ENCODE measurements at regions not wholly inside any gene's neighbourhood (a gene's known extent, or its start where the extent isn't known, plus 50 kb on each side); places are given as distances from the start of the nearest gene placed in this dataset.

DNA sequence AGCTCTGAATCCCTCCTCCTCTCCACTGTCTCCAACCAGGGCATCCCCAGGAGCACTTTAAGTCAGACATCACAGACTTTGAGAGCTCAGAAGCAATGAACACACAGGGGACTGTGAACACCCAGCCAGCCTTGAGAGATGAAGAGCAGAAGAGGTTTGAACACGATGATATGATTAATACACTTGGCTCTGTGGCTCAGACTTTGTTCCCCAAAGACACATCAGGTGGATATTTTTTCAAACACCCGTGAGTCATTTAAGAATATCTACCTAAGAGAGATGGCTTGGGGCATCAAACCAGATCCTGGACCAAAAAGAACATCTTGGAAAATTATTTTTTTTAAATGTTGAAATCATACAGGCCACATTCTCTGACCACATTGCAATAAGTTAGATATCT is 134.9 kb upstream of the OTOS start:
- no peak overlapping the region for H3K4me3 ChIP-seq
- no peaks in the 10 kb centered on the region for H3K4me1 ChIP-seq
- peaks cover 0 to 8% (median 0%) of the 10 kb centered on the region in 4 donors for H3K9me3 ChIP-seq
- DNase-seq = no peak
- H3K27ac ChIP-seq = no peak overlapping the region
- H3K27me3 ChIP-seq = no peaks in the 10 kb centered on the region
- TF ChIP-seq, protein P1, sequence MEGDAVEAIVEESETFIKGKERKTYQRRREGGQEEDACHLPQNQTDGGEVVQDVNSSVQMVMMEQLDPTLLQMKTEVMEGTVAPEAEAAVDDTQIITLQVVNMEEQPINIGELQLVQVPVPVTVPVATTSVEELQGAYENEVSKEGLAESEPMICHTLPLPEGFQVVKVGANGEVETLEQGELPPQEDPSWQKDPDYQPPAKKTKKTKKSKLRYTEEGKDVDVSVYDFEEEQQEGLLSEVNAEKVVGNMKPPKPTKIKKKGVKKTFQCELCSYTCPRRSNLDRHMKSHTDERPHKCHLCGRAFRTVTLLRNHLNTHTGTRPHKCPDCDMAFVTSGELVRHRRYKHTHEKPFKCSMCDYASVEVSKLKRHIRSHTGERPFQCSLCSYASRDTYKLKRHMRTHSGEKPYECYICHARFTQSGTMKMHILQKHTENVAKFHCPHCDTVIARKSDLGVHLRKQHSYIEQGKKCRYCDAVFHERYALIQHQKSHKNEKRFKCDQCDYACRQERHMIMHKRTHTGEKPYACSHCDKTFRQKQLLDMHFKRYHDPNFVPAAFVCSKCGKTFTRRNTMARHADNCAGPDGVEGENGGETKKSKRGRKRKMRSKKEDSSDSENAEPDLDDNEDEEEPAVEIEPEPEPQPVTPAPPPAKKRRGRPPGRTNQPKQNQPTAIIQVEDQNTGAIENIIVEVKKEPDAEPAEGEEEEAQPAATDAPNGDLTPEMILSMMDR (IDR thresholded peaks at IDR 0.05) = no peak
- TF ChIP-seq POLR2A (IDR thresholded peaks at IDR 0.05) = no peak
- no peaks in the 10 kb centered on the region for H3K36me3 ChIP-seq

DNA sequence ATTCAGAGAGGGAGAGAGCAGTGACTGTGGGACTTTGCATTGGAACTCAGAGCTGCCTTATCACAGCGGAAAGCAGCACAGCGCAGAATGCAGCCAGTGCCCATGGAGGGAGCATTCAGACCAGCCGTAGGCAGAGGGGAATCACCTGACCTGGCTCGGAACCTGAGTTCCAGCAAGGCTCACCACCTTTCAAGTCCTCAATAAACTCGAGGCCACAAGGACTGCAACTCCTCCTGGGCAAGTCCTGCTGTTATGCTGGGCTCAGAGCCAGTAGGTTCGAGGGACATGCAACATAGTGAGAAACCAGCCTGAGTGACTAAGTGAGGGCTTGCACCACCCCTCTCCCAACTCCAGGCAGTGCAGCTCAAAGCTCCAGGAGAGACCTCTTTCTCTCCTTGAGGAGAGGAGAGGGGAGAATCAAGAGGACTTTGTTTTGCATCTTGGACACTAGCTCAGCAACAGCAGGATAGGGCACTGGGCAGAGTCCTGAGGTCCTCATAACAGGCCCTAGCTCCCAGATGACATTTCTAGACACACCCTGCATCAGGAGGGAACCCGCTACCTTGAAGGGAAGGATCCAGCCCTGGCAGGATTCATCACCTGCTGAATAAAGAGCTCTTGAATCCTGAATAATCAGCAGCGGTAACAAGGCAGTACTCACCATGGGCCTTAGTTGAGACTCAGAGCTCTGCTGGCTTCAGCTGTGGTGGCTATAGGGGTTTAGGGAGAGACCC is 136.8 kb upstream of the OTOS start:
- no peaks in the 10 kb centered on the region for H3K27me3 ChIP-seq
- DNase-seq = peak in 2 of 3 donors; percentile 10 to 25
- TF ChIP-seq, protein P1 (IDR thresholded peaks at IDR 0.05) = no peak
- TF ChIP-seq POLR2A (IDR thresholded peaks at IDR 0.05) = no peak

DNA sequence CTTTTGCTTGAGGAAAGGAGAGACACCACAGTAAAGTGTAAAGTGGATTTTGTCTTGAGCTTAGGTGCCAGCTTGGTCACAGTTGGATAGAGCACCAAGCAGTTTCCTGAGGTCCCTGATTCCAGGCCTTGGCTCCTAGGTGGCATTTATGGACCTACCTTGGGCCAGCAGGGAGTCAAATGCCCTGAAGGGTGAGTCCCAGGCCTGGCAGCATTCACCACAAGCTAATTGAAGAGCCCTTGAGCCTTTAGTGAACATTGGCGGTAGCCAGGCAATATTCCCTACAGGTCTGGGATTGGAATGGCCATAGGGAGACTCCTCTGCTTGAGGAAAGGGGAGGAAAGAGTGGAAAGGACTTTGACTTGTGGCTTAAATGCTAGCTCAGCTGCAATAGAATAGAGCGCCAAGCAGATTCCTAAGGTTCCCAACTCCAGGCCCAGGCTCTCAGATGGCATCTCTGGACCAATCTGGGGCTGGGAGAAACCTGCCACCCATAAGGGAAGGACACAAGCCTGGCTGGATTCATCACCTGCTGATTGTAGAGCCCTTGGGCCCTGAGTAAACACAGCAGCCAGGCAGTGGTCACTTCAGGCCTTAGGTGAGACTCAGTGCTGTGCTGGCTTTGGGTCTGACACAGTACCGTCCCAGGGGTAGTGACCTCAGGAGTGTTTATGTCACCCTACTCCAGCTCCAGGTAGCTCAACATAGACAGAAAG is 137.5 kb upstream of the OTOS start:
- Histone ChIP-seq H3K4me3 (no peak overlapping the region), H3K36me3 (no peaks in the 10 kb centered on the region), H3K27me3 (no peaks in the 10 kb centered on the region), H3K4me1 (no peaks in the 10 kb centered on the region), H3K27ac (no peak overlapping the region), H3K9me3 (no peaks in the 10 kb centered on the region)
- DNase-seq = peak in 1 of 3 donors; percentile 22
- TF ChIP-seq, protein P1 (IDR thresholded peaks at IDR 0.05) = no peak
- no peak for TF ChIP-seq POLR2A (IDR thresholded peaks at IDR 0.05)

More for the DNA sequence above, 136.8 kb upstream of the OTOS start:
- H3K9me3 ChIP-seq = no peaks in the 10 kb centered on the region
- H3K36me3 ChIP-seq = no peaks in the 10 kb centered on the region
- H3K27ac ChIP-seq = no peak overlapping the region
- H3K4me1 ChIP-seq = no peaks in the 10 kb centered on the region
- H3K4me3 ChIP-seq = no peak overlapping the region

GRCh38 chr2:240278661-240279060 is 138.2 kb upstream of the OTOS start:
- H3K27me3 ChIP-seq = no peaks in the 10 kb centered on the region
- no peak for TF ChIP-seq POLR2A (IDR thresholded peaks at IDR 0.05)
- TF ChIP-seq, protein P1 (IDR thresholded peaks at IDR 0.05) = no peak
- H3K36me3 ChIP-seq = no peaks in the 10 kb centered on the region
- no peaks in the 10 kb centered on the region for H3K4me1 ChIP-seq
- no peak overlapping the region for H3K27ac ChIP-seq
- no peak overlapping the region for H3K4me3 ChIP-seq
- no peaks in the 10 kb centered on the region for H3K9me3 ChIP-seq
- DNase-seq = no peak

- no peak overlapping the region for H3K27ac ChIP-seq
- no peaks in the 10 kb centered on the region for H3K27me3 ChIP-seq
- no peak for DNase-seq
- no peaks in the 10 kb centered on the region for H3K36me3 ChIP-seq
- TF ChIP-seq POLR2A (IDR thresholded peaks at IDR 0.05) = no peak
- TF ChIP-seq, protein P1 (IDR thresholded peaks at IDR 0.05) = no peak
- no peaks in the 10 kb centered on the region for H3K4me1 ChIP-seq
- no peak overlapping the region for H3K4me3 ChIP-seq
- no peaks in the 10 kb centered on the region for H3K9me3 ChIP-seq
Observed at GRCh38 chr2:240280621-240281020, 140.2 kb upstream of the OTOS start.
